ENCODE measurements at regions not wholly inside any gene's neighbourhood (a gene's known extent, or its start where the extent isn't known, plus 50 kb on each side); places are given as distances from the start of the nearest gene placed in this dataset.

DNA sequence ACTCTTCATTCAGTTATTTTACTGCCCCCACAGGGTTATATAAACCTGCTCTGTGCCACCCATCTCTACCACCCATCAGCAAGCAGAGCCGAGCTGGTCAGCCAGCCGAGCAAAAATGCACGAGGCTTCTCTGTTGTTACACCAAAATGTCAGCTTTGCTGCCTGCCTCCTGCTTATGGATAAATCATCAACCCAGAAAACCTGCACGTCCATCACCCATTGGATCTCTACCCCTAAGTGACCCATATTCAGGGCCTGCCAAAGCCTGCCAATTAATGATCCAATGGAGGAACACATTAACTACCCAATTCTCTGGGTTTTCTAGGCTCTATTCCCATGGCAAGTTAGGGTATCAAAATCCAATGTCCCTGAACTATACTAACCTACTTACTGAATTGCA lies 365.5 kb upstream of the ACVR2A start:
- no peak for TF ChIP-seq POLR2AphosphoS5 (IDR thresholded peaks at IDR 0.05; ENCODE audit: low read depth, low read length)
- TF ChIP-seq, protein P1, sequence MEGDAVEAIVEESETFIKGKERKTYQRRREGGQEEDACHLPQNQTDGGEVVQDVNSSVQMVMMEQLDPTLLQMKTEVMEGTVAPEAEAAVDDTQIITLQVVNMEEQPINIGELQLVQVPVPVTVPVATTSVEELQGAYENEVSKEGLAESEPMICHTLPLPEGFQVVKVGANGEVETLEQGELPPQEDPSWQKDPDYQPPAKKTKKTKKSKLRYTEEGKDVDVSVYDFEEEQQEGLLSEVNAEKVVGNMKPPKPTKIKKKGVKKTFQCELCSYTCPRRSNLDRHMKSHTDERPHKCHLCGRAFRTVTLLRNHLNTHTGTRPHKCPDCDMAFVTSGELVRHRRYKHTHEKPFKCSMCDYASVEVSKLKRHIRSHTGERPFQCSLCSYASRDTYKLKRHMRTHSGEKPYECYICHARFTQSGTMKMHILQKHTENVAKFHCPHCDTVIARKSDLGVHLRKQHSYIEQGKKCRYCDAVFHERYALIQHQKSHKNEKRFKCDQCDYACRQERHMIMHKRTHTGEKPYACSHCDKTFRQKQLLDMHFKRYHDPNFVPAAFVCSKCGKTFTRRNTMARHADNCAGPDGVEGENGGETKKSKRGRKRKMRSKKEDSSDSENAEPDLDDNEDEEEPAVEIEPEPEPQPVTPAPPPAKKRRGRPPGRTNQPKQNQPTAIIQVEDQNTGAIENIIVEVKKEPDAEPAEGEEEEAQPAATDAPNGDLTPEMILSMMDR (IDR thresholded peaks at IDR 0.05) = no peak
